ENCODE measurements at regions not wholly inside any gene's neighbourhood (a gene's known extent, or its start where the extent isn't known, plus 50 kb on each side); places are given as distances from the start of the nearest gene placed in this dataset.

- TF ChIP-seq, protein P1, sequence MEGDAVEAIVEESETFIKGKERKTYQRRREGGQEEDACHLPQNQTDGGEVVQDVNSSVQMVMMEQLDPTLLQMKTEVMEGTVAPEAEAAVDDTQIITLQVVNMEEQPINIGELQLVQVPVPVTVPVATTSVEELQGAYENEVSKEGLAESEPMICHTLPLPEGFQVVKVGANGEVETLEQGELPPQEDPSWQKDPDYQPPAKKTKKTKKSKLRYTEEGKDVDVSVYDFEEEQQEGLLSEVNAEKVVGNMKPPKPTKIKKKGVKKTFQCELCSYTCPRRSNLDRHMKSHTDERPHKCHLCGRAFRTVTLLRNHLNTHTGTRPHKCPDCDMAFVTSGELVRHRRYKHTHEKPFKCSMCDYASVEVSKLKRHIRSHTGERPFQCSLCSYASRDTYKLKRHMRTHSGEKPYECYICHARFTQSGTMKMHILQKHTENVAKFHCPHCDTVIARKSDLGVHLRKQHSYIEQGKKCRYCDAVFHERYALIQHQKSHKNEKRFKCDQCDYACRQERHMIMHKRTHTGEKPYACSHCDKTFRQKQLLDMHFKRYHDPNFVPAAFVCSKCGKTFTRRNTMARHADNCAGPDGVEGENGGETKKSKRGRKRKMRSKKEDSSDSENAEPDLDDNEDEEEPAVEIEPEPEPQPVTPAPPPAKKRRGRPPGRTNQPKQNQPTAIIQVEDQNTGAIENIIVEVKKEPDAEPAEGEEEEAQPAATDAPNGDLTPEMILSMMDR (IDR thresholded peaks at IDR 0.05) = no peak
- TF ChIP-seq POLR2A (IDR thresholded peaks at IDR 0.05) (no peak), POLR2AphosphoS5 (IDR thresholded peaks at IDR 0.05) (no peak)
Measured at GRCh38 chr13:90448466-90449037, 898.9 kb upstream of the MIR17HG start.
